Pancreas (tissue), 10 donors: ENCODE measurements at regions not wholly inside any gene's neighbourhood (a gene's known extent, or its start where the extent isn't known, plus 50 kb on each side); places are given as distances from the start of the nearest gene placed in this dataset.
"Not testable (repeated sequence)": the region's sequence is repeated elsewhere in the genome, so short reads cannot be mapped to it uniquely, and the experiment has no call there.

Experiments
- ATAC-seq, 4 donors: fragments of 200-7000 bp; cut with Tn5 transposase; one replicate each; pipeline versions ENCODE4 v1.8.0 to v1.9.1; 2020; ENCODE audit warnings: mild to moderate bottlenecking in 4 of 4, moderate library complexity in 4 of 4
- DNase-seq, 6 donors: peaks; one replicate each; pipeline ENCODE4 v3.0.0-alpha.2; 2020
- FAIRE-seq: peaks from 2 replicates; lab custom pipeline; 2012; peaks lifted over from hg19 to GRCh38; lab: Jason Lieb, UNC
- H3K27ac ChIP-seq, 4 donors: fragments of 200-600 bp; sonication (generic); 1 replicate in 3 of 4; 2 replicates in 1 of 4; pipeline versions ENCODE4 v1.5.0 to v1.8.0; 2020
- H3K27me3 ChIP-seq, 4 donors: fragments of 200-600 bp; one replicate each; pipeline ENCODE4 v1.8.0; 2021
- H3K36me3 ChIP-seq, 3 donors: fragments of 200-600 bp; sonication (generic) in 1 of 3; one replicate each; pipeline versions ENCODE4 v1.5.0 to v1.8.0; 2020 to 2021
- H3K4me1 ChIP-seq, 3 donors: fragments of 200-600 bp; one replicate each; pipeline ENCODE4 v1.8.0; 2021
- H3K4me3 ChIP-seq, 4 donors: fragments of 200-600 bp; sonication (generic) in 2 of 4; one replicate each; pipeline versions ENCODE4 v1.5.0 to v1.8.0; 2020 to 2021
- H3K9me3 ChIP-seq, 4 donors: fragments of 200-600 bp; one replicate each; pipeline ENCODE4 v1.8.0; 2021
- CTCF ChIP-seq, 4 donors: fragments of 200-600 bp; sonication (generic) in 3 of 4; IDR thresholded peaks; one replicate each; pipeline versions ENCODE4 v1.5.0 to v1.8.0; 2021; ENCODE audit warnings: antibody characterized with exemption in 4 of 4
- WGBS, 2 donors: extraction: QIAGEN DNeasy Blood & Tissue Kit; methylation state at CpG; one replicate each; pipeline ENCODE4 v1.1.7; 2013; 5-methylcytosine and 5-hydroxymethylcytosine counted together
- intact Hi-C, 3 donors: fragments of 100-400 bp; cut with DNase I; formaldehyde crosslinking; loops; one replicate each; pipeline versions ENCODE4 v1.11.1 to v1.14.2; 2022
- donor health status: healthy with polysubstance abuse.
- donor health status: DM: no; HTN: no; CAD: no; lungs with moderate emphysema.
- donor health status: DM: no; HTN: no; CAD: no.
- donor health status: control.
- donor health status: control.
- donor health status: Bipolar disorder and iron deficiency.
- donor health status: DM: yes; HTN: yes; CAD: no.
- donor health status: DM: no; HTN: no; CAD: no.
- donor health status: DM: no; HTN: no; CAD: no.
- donor health status: DM: yes; HTN: yes; CAD: no.

DNA sequence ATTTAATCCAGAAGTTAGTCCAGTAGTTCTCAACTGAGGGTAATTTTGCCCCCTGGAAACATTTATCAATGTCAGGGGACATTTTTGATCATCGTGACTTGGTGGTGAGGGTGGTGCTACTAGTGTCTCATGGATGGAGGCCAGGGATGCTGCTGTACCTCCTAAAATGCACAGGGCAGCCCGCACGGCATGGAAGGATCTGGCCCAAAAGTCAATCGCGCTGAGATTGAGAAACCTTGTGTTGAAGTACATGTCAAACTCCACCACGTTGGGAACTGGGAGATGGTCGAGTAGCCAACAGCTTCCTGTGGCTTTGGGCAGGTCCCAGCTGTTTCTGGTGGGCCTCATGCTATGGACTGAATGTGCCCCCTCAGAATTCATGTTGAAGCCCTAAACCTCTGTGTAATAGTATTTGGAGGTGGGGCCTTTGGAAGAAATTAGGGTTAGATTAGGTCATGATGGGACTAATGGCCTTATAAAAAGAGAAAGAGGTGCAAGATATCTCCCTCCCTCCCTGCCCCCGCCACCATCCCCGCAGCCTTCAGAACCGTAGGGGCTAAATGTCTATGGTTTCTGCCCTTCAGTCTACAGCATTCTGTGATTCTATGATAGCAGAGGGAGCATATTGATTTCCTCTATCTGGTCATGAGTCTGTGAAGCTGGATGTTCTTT, 259.7 kb downstream of the MYCN start:
- no peaks in the 10 kb centered on the region for H3K9me3 ChIP-seq
- intact Hi-C loops = no loop called here
- no peak for TF ChIP-seq CTCF (IDR thresholded peaks at IDR 0.05)
- no peak for DNase-seq
- no peak for FAIRE-seq
- no peak overlapping the region for H3K4me3 ChIP-seq
- H3K36me3 ChIP-seq = no peaks in the 10 kb centered on the region
- ATAC-seq = no peak
- no peaks in the 10 kb centered on the region for H3K4me1 ChIP-seq
- no peak overlapping the region for H3K27ac ChIP-seq
- no peaks in the 10 kb centered on the region for H3K27me3 ChIP-seq
- 77 to 82% methylated on average over 10 of the region's 10 CpGs for WGBS, 2 donors

DNA sequence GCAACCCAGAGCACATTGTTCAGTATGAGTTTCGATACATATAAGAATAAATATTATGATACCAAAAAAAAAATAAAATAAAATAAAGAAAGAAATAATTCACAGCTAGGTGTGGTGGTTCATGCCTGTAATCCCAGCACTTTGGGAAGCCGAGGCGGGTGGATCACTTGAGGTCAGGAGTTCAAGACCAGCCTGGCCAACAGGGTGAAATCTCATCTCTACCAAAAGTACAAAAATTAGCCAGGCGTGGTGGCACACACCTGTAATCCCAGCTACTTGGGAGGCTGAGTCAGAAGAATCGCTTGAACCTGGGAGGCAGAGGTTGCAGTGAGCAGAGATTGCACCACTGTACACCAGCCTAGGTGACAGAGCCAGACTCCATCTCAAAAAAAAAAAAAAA, 258.9 kb downstream of the MYCN start:
- FAIRE-seq, H3K27ac ChIP-seq, H3K4me1 ChIP-seq, H3K4me3 ChIP-seq, DNase-seq, H3K36me3 ChIP-seq, H3K27me3 ChIP-seq, intact Hi-C loops, ATAC-seq, H3K9me3 ChIP-seq: not testable (repeated sequence)
- 73 to 97% methylated on average over 5 of the region's 5 CpGs for WGBS, 2 donors

DNA sequence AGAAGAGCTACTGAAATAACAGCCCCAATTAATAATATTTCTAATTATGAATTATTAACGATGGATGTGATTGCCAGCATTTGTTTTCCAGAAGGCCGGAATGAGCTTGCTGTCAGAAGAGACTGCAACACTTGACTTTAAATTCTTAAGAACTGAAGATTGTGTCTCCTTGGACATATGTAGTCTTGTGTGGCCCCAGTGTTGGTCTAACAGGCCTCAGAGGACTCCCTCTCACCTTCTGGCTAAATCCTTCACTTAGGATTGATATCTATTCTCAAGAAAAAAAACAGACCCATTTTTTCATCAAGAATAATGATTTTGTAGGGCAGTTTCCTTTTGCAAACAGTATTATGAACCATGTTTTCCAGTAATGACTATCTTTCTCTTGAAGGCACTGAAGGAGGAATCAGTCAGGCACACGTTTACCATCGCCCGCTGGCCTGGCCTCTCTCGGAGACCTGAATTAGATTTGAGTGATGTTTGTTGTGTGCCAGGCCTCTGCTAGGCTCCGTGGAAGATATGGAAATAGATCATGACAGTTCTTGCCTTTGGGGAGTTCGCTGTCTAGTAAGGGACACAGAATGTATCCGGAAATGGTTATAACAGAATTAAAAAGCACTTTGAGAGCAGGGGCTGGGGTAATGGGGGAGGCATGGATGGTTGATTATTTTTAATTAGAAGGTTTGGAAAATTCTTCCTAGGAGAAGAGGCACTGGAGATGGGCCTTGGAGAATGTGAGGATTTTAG, 258.0 kb downstream of the MYCN start:
- no peaks in the 10 kb centered on the region for H3K36me3 ChIP-seq
- H3K4me3 ChIP-seq = no peak overlapping the region
- WGBS, 2 donors = 83 to 87% methylated on average over 9 of the region's 9 CpGs
- no peak for TF ChIP-seq CTCF (IDR thresholded peaks at IDR 0.05)
- no peaks in the 10 kb centered on the region for H3K27me3 ChIP-seq
- ATAC-seq (no peak), DNase-seq (no peak), FAIRE-seq (no peak)
- intact Hi-C loops = no loop called here
- H3K27ac ChIP-seq = no peak overlapping the region
- H3K4me1 ChIP-seq = no peaks in the 10 kb centered on the region
- H3K9me3 ChIP-seq = no peaks in the 10 kb centered on the region

DNA sequence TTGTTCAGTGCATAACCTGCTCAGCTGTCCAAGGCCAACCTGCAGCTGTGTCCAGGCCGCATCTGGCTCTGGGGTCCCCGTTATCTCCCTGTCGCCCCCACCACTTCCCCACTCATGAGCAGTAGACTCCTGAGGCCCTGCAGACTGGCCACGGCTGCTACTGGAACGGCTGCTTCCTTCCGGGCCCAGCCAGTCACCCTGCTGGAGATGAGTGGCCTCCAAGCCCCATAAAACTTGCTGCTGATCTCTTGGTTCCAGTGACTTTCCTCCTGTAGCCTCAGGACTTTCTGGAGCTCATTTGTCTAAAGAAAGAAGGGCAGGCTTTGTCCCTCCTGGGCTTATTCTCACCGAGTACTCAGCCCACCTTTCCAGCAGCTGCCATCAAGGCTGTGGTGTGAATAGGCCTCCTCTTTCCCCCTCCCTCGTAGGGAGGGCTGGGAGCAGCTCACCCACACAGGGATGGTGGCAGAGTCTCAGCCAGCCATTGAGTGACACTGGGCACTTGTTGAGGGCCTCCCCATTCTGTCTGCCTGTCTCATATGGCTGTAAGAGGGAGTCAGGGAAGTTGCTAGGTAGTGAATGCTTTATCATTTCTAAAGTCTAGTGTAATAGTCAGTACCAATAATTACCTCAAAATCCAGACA, 257.3 kb downstream of the MYCN start:
- Histone ChIP-seq H3K36me3 (no peaks in the 10 kb centered on the region), H3K9me3 (no peaks in the 10 kb centered on the region), H3K27ac (no peak overlapping the region), H3K27me3 (no peaks in the 10 kb centered on the region), H3K4me1 (no peaks in the 10 kb centered on the region), H3K4me3 (no peak overlapping the region)
- intact Hi-C loops = no loop called here
- no peak for ATAC-seq
- no peak for FAIRE-seq
- DNase-seq = no peak
- WGBS, 2 donors = 77 to 82% methylated on average over 8 of the region's 8 CpGs
- TF ChIP-seq CTCF (IDR thresholded peaks at IDR 0.05) = no peak

GRCh38 chr2:16196687-16197503, 256.5 kb downstream of the MYCN start:
- H3K4me1 ChIP-seq = no peaks in the 10 kb centered on the region
- TF ChIP-seq CTCF (IDR thresholded peaks at IDR 0.05) = no peak
- H3K9me3 ChIP-seq = no peaks in the 10 kb centered on the region
- intact Hi-C loops = no loop called here
- ATAC-seq (no peak), DNase-seq (no peak), FAIRE-seq (no peak)
- H3K36me3 ChIP-seq = no peaks in the 10 kb centered on the region
- no peak overlapping the region for H3K27ac ChIP-seq
- 82 to 84% methylated on average over 15 of the region's 15 CpGs for WGBS, 2 donors
- no peaks in the 10 kb centered on the region for H3K27me3 ChIP-seq
- H3K4me3 ChIP-seq = no peak overlapping the region
